HL-60 (cell line): ENCODE measurements at regions not wholly inside any gene's neighbourhood (a gene's known extent, or its start where the extent isn't known, plus 50 kb on each side); places are given as distances from the start of the nearest gene placed in this dataset.

ENCODE experiments used
- GABPA ChIP-seq: IDR thresholded peaks from 2 replicates; pipeline ENCODE4 v1.6.1; 2012; ENCODE audit warnings: low read depth
- POLR2AphosphoS5 ChIP-seq: IDR thresholded peaks from 2 replicates; pipeline ENCODE4 v1.6.1; 2012; ENCODE audit warnings: low read depth
- TF ChIP-seq, protein P1 (sequence below): IDR thresholded peaks from one replicate; pipeline ENCODE4 v1.5.1; 2011; ENCODE audit warnings: low read length, control low read depth, inconsistent platforms; ENCODE audit not compliant: insufficient read depth
- TF ChIP-seq, protein P2 (sequence below): IDR thresholded peaks from 2 replicates; pipeline ENCODE4 v1.6.1; 2012; ENCODE audit warnings: low read depth; ENCODE audit not compliant: insufficient replicate concordance

DNA sequence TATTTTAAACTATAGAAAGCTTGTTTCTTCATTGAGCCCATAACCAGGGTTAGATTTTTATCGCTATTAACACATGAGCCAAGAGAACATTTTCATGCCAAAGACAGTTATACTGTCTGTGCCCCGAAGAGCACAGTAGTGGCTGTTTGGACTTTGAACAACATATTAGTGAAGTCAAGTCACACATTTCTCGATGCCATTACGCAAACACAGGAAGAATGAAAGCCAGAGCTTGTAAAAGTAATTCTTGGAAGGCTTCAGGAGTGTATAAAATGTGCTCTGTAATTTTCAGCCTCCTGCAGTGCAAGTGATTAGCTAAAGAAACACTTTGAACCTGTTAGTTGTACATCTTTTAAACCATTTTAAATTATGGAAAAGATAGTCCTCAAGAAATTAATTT is 590.7 kb upstream of the PITX2 start:
- TF ChIP-seq, protein P1, sequence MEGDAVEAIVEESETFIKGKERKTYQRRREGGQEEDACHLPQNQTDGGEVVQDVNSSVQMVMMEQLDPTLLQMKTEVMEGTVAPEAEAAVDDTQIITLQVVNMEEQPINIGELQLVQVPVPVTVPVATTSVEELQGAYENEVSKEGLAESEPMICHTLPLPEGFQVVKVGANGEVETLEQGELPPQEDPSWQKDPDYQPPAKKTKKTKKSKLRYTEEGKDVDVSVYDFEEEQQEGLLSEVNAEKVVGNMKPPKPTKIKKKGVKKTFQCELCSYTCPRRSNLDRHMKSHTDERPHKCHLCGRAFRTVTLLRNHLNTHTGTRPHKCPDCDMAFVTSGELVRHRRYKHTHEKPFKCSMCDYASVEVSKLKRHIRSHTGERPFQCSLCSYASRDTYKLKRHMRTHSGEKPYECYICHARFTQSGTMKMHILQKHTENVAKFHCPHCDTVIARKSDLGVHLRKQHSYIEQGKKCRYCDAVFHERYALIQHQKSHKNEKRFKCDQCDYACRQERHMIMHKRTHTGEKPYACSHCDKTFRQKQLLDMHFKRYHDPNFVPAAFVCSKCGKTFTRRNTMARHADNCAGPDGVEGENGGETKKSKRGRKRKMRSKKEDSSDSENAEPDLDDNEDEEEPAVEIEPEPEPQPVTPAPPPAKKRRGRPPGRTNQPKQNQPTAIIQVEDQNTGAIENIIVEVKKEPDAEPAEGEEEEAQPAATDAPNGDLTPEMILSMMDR = no peak
- TF ChIP-seq, protein P2, sequence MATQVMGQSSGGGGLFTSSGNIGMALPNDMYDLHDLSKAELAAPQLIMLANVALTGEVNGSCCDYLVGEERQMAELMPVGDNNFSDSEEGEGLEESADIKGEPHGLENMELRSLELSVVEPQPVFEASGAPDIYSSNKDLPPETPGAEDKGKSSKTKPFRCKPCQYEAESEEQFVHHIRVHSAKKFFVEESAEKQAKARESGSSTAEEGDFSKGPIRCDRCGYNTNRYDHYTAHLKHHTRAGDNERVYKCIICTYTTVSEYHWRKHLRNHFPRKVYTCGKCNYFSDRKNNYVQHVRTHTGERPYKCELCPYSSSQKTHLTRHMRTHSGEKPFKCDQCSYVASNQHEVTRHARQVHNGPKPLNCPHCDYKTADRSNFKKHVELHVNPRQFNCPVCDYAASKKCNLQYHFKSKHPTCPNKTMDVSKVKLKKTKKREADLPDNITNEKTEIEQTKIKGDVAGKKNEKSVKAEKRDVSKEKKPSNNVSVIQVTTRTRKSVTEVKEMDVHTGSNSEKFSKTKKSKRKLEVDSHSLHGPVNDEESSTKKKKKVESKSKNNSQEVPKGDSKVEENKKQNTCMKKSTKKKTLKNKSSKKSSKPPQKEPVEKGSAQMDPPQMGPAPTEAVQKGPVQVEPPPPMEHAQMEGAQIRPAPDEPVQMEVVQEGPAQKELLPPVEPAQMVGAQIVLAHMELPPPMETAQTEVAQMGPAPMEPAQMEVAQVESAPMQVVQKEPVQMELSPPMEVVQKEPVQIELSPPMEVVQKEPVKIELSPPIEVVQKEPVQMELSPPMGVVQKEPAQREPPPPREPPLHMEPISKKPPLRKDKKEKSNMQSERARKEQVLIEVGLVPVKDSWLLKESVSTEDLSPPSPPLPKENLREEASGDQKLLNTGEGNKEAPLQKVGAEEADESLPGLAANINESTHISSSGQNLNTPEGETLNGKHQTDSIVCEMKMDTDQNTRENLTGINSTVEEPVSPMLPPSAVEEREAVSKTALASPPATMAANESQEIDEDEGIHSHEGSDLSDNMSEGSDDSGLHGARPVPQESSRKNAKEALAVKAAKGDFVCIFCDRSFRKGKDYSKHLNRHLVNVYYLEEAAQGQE = no peak
- TF ChIP-seq POLR2AphosphoS5 (no peak), GABPA (no peak)
